ENCODE measurements at regions not wholly inside any gene's neighbourhood (a gene's known extent, or its start where the extent isn't known, plus 50 kb on each side); places are given as distances from the start of the nearest gene placed in this dataset.
"Not testable (repeated sequence)": the region's sequence is repeated elsewhere in the genome, so short reads cannot be mapped to it uniquely, and the experiment has no call there.

DNA sequence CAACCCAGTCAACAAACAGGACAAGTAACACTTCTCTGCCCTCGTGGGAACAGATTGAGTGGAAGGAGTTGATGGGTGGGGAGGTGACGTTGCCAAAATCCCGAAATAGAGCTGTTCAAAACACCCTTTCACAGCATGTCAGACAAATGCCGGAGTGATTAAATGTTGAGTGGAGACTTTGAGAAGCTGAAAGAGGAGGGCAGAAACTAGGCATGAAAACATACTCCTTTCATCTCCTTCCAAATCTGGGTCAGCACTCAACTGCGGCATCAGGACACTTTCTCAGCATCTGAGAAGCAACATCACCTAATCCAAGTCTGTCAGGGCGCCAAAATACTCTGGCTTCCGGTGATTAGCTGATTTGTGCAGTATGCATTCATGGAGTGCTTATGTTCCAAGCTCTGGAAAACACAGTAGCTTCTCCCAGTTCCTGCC, 51.5 kb upstream of the MRI1 start:
- DNase-seq: no peak

DNA sequence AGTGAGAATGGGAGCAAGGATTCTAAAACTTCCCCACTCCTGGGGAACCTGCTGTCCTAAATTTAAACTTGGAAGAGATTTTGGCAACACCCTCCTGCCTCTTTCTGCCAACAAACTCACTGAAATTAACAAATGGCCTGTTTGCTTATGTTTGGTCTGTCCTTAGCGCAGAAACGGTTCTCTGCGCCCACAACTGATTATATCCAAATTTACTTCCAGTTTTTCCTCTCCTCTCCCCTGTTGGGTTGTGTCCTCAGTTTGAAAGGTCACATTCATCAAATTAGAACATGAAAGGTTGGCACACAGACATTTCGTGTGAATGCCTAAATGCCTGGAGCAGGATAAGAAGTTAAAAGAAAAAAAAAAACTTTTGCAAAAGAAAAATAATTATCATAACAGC, 56.4 kb upstream of the MRI1 start:
- no peak for DNase-seq

DNA sequence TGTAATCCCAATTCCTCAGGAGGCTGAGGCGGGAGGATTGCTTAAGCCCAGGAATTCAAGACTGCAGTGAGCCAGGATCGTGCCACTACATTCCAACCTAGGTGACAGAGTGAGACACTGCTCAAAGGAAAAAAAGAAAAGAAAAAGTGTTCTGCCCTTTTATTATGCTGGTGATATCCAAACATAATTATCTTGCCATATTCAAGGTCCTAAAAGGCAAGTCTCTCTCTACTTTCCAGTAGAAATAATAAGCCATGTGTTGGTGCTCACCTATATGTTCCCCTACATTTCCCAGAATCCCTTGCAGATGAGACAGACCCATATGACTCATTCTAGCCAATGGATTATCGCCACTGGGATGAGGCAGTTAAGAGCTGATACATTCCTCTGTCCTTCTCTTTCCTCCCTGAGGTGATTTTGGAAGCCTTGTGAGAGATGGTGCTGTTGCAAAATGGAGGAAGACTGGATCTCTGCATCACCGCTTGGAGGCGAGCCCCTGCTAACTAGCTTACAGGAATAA, 58.3 kb upstream of the MRI1 start:
- no peak for DNase-seq

DNA sequence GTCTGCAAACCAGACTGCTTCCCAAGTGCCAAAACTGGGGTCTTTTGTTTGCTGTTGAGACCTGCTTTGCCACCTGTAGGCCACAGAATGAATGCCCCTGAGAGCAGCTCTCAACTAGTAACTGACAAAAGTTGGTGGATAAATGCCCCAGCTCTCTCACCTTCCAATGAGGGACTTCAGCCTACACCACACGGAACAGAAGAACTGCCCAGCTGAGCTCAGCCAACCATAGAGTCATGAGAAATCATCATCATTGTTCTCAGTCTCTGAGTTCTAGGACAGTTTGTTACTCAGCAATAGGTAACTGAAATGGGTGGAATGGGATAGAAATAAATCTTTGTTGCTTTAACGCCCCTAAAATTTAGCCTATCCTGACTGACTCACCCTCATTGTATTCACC, 59.1 kb upstream of the MRI1 start:
- no peak for DNase-seq

DNA sequence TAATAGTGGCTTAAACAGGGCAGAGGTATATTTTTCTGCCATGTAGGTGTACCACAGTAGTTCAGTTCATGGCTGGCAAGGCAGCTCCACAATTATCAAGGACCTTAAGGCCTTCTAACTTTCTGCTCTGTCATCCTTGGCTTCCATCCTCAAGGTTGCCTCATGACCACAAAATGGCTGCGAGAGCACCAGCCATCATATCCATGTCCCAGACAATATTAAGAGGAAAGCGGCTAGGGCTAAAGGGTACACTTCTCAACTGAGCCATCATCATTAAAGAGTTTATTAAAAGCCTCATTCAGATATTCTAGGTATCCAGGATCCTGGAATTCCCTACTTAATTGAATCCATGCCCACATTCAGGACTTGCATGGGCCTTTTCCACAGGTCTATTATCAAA, 62.7 kb upstream of the MRI1 start:
- no peak for DNase-seq

DNA sequence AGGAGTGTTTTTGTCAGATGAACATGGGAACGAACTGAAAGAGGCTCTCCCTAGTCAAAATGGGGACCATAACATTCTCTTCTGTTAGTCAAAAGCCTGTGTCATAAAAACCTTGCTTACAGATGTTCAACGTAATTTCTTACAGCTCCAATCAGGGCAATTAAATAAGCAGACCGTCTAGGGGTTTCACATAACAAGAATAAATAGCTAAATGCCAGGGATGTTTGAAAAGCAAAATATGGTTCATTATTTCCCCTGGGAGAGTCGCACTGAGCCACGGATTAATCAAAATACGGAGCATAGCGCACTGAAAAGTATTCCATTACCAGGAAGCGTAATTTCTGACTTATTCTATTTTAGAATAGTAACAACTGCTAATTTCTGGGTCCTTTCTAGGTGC, 63.7 kb upstream of the MRI1 start:
- no peak for DNase-seq

DNA sequence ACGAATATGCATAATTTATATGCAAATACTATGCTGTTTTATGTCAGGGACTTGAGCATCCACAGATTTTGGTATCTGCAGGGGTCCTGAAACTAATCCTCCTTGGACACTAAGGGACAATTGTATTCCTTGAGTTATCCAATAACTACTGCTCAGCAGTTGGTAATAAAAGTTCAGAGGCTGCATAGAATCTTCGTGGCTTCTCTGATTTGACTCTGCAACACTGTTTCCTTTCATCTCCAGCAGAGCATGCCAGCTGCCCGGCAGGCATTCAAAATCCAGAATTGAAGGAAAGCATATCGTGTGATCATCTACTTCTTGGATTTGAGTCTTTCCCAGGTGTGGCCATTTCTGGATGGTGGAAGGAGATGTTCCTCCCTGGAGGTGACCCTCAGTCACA, 64.5 kb upstream of the MRI1 start:
- DNase-seq: no peak

DNA sequence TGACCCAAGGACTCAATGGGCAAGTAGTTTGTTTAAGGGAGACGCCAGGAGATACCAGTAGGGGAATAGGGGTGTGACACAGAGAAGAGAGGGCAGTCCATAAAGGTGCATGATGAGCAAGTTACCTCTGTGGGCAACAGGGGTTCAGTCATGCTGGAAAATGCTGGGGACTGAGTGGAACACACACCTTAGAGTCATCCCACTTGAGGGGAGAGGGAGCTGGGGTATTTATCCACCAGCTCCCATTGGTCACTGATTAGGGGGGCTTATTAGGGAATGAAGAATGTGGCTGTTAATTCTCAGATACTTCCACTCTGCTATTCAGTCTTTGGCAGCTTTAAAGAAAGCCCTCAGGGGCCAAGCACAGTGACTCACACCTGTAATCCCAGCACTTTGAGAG, 67.5 kb upstream of the MRI1 start:
- no peak for DNase-seq

DNA sequence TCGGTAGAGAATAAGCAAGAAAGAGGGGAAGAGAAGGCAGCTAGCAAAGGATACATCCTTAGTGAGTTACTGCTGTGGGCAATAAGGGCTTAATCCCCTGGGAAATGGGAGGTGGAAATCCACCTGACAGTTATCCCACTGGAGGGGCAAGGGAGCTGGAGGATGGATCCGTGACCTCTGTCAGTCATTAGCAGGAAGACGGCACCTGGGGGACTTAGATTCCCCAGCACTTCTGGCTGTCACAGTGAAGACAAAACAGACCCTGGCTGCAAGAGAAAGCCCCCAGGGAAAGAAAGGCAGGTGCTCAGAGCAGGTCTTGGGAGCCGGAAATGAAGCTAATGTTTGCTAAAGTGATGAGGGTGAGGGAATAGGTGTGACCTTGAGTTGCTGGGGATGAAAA, 70.4 kb upstream of the MRI1 start:
- no peak for DNase-seq

DNA sequence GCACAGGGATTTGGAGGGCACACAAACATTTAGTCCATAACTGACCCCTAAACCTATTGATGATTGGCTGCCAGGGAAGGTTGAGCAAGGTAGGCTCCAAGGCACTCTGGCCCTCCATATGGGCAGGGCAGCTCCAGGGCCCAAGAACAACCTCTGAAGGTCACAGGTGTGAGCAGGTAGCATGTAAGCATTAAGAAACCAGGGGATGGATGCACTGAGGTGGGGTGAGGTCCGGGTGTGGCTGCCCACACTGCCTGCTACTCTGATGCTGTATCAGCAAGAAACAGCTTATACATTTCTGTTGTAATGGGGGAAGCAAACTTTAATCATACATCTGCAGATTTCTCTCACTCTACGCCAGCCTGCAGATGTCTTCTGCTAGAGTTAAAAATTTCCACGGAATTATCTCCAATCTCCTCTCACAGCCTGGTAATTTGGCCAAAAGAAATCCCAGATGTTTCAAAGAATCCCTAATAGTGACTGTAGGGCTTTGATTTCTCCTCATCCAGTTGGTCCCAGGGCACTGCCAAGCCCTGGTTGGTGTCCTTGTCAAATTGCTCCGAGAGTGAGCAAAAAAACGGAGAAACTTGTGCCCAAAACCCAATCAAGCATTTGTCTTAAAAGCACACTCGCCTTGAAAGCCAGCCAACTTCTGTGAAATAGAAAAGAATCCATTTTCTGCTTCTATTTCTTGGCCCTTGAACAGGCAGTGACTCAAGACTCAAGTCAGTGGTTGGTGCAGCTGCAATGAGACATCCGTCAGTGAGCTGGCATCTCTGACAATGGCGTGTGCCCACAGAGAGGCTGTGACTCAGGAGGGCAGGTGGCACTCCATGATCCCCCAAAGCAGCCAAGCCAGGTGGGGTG, 72.5 kb upstream of the MRI1 start:
- no peak for DNase-seq

DNA sequence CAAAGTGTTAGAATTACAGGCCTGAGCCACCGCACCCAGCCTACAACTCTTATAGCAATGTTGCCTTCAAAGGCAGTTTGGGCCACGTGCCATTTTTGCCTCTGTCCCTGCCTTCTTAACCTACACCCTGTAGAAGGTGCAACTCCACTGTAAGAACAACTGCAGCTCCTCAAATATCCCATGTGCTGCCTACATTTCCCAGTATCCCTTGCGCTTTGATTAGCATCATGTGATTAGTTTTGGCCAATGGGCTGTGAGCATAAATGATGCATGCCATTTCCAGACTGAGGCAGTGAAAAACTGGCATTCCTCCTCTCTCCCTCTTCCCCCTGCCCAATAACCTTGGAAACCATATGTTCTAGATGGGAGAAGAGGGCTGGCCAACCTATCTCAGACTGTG, 75.2 kb upstream of the MRI1 start:
- no peak for DNase-seq

DNA sequence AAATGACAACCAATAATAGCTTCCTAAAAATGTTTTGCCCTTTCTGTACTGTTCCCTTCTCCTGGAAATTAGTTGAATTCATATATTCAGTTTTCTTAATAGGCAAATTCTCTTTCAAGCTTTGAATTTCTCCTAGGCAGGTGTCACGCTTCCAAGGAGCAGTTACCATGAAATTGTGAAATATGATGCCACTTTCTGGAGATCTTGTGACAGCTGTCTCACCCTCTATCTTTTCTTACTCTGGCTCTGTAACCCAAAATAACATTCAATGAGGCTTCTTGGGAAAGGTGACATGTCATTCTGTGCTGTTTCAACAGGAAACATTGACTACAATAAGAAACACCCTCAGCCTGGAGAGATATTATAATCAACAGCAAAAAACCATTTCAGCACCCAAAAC, 80.3 kb upstream of the MRI1 start:
- no peak for DNase-seq

DNA sequence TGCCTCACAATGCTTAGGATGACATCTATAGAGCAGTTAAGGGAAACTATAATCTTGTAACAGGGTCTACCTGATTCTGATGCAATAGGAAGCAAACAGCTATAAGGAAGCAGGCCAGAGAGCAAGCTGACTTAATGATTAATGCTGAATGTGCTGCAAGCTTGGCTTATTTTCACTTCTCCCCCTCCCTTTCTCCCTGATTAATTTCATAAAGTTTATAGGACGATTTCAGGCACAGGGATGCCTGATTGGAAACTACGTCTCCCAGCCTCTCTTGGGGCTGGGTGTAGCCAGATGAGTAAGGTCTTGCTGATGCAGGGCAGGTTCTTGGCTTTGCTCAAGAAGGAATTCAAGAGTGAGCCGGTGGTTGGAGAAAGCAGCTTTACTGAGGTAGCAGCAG, 82.8 kb upstream of the MRI1 start:
- DNase-seq: no peak

DNA sequence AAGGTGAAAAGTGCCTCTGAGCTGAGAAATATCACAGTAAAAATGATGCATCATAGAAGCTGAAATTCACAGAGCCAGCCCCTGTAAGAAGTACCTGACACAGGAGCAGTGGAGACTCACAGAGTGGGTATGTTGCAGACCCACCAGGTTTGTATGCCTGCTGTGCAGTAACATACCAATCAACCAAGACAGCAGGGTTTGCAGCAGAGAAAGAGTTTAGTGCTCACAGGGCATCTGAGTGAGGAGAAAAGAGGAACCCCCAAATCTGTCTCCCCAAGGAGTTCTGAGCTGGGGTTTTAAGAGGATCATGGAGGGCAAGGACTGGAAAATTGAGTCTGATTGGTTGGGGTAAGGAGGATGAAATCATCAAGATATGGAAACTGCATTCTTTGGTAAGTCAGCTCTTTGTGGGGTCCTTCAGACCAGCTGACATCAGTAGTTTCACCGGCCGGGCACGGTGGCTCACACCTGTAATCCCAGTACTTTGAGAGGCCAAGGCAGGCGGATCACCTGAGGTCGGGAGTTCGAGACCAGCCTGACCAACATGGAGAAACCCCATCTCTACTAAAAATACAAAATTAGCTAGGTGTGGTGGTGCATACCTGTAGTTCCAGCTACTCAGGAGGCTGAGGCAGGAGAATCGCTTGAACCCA, 83.5 kb upstream of the MRI1 start:
- DNase-seq: not testable (repeated sequence)

DNA sequence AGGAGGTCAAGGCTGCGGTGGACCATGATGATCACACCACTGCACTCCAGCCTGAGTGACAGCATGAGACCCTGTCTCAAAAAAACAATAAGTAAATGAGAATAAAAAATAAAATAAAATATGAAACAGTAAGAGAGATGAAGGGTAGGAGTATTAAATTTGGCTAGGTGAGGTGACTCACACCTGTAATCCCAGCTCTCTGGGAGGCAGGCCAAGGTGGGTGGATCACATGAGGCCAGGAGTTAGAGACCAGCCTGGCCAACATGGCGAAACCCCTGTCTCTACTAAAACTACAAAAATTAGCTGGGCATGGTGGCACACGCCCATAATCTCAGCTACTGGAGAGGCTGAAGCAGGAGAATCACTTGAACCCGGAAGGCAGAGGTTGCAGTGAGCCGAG, 87.4 kb upstream of the MRI1 start:
- not testable (repeated sequence) for DNase-seq

DNA sequence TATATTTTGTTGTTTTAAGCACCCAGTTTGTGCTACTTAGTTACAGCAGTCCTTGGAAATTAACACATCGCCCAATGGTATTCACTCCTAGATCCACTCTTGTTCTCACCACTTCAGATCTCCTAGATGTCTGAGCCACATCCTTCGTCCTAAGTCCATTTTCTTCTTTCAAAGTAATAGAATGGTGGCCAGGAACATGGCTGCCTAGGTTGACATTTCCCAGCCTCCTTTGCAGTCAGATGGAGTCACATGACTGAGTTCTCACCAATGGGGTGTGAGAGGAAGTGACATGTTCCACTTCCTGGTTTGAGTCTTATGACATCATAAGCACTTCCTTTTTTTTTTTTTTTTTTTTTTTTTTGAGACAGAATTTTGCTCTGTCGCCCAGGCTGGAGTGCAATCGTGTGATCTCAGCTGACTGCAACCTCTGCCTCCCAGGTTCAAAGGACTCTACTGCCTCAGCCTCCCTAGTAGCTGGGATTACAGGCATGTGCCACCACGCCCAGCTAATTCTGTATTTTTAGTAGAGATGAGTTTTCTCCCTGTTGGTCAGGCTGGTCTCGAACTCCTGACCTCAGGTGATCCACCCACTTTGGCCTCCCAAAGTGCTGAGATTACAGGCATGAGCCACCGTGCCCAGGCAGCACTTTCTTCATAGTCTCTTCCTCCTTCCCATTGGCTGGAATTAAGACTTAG, 91.7 kb upstream of the MRI1 start:
- DNase-seq: not testable (repeated sequence)

DNA sequence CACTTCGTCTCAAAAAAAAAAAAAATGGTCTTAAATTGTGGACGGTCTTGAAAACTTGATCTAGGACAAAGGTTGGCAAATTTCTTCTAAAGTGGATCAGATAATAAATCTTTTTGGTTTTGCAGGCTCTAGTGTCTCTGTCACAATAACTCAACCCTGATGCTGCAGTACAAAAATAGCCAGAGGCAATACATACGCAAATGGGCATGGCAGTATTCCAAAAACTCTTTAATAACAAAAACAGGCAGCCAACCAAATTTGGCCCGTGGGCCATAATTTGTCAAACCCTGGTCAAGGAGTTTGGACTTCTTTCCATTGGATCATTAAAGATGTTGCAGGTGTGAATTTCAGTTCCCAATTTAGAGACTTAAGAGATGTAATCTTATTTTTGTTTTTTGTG, 93.5 kb upstream of the MRI1 start:
- DNase-seq: no peak

DNA sequence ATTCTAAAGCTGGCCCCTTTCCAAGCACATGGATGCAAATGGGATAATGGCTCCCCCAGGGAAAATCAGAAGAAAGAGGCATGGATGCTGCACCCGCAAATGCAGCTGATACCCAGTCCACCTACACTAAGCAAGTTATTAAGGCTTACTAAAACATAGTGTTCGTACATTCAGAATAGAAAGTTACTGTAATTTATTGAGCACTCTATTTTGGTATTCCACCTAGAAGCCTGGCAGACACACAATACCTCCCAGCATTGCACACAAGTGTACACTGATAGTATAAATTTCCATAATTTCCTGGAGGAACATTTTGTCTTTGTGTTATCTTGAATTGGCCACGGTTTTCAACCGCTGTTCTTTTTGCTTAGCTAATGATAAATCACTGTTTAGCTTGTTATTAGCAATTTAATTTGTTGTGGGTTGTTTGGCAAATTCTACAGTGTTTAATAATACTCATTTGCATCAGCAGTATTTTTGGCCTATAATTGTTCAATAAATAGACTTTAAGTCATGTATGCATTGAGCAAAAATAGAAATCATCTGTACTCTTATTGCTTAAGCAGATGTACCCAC, 94.5 kb upstream of the MRI1 start:
- no peak for DNase-seq

DNA sequence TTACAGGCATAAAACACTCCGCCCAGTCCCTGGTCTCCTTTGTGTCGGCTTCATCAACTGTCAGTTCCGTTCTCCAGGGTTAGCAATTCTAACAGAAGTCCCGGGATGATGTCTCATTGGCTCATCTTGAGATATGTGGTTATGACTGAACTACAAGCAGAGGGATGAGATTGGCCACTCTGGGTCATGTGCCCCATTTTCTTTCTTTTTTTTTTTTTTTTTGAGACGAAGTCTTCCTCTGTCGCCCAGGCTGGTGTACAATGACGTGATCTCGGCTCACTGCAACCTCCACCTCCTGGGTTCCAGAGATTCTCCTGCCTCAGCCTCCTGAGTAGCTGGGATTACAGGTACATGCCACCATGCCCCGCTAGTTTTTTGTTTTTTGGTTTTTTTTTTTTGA, 95.4 kb upstream of the MRI1 start:
- DNase-seq: no peak

DNA sequence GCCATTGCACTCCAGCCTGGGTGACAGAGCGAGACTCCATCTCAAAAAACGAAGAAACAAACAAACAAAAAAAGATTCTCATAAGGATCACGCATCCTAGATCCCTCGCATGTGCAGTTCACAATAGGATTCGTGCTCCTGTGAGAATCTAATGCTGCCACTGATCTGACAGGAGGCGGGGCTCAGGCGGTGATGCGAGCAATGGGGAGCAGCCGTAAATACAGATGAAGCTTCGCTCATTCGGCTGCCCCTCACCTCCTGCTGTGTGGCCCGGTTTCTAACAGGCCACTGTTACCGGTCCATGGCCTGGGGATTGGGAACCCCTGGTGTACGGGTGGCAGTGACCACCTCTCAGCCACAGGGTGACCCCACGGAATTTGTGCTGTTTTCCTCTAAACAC, 98.2 kb upstream of the MRI1 start:
- DNase-seq: no peak

DNA sequence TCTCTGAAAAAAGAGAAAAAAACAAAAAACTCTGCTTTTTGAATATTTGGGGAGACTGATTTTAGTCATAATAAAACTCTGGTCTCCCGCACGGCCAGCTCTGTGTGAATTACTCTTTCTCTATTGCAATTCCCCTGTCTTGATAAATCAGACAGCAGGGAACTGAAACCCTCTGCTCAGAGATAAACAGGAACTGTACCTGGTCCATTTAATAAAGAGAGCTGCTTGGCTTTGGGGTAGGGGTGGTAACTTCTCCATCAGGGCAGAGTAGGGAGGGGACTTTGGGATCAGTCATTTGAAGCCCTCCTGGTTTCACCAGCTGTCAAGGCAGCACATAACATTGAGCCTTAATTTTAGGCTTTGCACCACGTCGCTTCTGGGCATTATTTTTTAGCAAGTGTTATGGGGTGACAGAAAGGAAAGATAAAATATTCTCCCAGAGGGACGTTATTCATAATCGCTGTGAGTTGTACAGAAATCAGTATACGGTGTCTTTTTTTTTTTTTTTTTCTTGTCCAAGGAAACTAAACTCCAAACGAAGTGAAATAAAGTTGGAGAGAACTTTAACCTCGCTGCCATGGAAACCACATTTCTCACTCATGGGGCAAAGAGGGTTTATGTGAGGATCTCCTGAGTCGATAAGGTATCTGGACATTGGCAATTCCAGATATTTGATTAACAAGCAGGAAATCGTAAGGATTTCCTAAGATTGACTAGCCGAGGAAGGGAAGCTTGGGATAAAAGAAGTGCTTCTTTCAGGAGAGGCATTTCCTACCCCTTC, 99.0 kb upstream of the MRI1 start:
- DNase-seq: no peak

DNA sequence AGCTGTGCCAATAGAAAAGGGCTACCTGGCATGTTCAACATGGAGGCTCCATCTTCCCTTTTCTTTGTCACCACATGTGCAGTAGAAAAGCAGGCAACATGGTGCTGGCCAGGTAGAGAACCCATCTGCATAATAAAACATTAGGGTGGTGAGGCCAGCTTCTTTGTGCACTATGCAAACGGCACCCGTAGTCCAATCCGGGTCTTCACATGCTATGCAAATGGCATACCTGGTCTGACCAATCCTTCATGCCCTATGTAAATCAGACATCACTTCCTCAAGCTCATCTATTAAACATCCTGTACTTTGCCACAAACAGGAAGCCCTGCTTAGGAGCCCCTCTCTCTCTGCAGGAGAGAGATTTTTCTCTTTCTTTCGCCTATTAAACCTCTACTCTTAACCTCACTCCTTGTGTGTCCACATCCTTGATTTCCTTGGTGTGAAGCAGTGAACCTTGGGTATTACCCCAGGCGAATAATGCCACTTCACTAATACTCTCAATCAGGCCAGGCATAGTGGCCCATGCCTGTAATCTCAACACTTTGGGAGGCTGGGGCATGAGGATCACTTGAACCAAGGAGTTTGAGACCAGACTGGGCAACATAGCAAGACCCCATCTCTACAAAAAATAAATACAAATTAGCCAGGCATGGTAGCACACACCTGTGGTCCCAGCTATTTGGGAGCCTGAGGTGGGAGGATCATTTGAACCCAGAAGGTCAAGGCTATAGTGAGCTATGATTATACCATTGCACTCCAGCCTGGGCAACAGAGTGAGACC, 111.3 kb upstream of the MRI1 start:
- DNase-seq: peak; percentile 84
